GM12873 (cell line): ENCODE measurements at regions not wholly inside any gene's neighbourhood (a gene's known extent, or its start where the extent isn't known, plus 50 kb on each side); places are given as distances from the start of the nearest gene placed in this dataset.

ENCODE experiments used
- CTCF ChIP-seq: IDR thresholded peaks from 2 replicates; pipeline ENCODE4 v1.5.1; 2012; ENCODE audit warnings: low read depth, mild to moderate bottlenecking, moderate library complexity, low read length, control low read depth; ENCODE audit not compliant: insufficient read depth; ENCODE audit errors: missing control alignments

DNA sequence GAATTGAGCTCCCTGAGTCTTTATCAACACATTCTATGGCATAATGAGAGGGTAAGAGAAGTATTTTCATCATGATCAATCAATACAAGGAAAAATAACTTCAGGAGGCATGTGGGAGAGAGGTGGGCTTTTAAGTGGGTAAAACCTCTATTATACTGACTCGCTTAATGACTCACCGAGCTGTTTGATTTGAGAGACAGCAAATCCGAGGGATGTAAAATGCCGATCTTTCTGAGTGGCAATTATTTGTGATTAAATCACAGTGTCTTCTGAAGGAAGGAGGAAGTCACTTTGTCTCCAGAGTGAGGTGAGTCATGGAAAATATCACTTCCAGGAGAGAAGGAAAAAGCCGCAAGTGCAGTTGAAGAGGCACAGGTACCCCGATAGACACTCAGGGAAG, 320.4 kb downstream of the DRD1 start:
- no peak for TF ChIP-seq CTCF

GRCh38 chr5:175121457-175121856, 322.5 kb downstream of the DRD1 start:
- TF ChIP-seq CTCF, result no peak

- no peak for TF ChIP-seq CTCF
These were observed 323.6 kb downstream of the DRD1 start for GRCh38 chr5:175120412-175120811.

DNA sequence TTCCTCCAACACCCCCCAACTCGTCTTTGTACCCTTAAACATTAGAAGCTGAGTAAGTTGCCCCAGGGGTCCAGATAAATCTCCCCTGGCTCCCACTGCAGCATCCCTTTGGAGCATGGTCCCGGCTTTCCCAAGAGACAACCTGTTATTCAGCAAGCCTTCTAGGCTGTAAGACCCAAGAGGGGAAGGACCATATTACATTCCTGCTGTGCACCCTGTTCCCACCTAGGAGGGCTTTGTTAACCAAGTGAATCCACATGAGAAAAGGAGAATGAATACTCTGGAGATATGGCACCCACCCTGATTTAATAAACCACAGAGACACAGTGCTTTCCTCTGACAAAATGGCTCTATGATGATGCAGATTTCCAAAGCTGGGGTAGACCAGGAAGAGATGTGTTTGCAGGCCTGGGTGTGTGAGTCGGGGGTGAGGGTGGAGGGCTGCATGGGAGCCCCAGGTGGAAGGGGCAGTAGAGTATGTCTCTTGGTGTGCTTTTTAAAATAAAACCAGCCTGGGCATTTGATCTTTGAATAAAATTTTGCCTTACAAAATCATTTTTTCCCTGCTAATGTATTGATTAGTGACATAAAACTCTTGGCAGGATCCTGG, 325.2 kb downstream of the DRD1 start:
- TF ChIP-seq CTCF, result no peak

GRCh38 chr5:175116466-175117048, 327.4 kb downstream of the DRD1 start:
- TF ChIP-seq CTCF, result no peak

GRCh38 chr5:175115831-175116230, 328.2 kb downstream of the DRD1 start:
- TF ChIP-seq CTCF, result no peak

- TF ChIP-seq CTCF, result no peak
These were observed 330.0 kb downstream of the DRD1 start for GRCh38 chr5:175113947-175114346.
